Muscle of leg (tissue), 3 donors: ENCODE measurements at regions not wholly inside any gene's neighbourhood (a gene's known extent, or its start where the extent isn't known, plus 50 kb on each side); places are given as distances from the start of the nearest gene placed in this dataset.
"Not testable (repeated sequence)": the region's sequence is repeated elsewhere in the genome, so short reads cannot be mapped to it uniquely, and the experiment has no call there.

ENCODE experiments used
- DNase-seq: peaks from one replicate; pipeline ENCODE4 v3.0.0; 2013
- H3K27ac ChIP-seq: one replicate; pipeline ENCODE4 v1.5.1; 2013; ENCODE audit warnings: mild to moderate bottlenecking, low read length, control low read depth
- H3K27me3 ChIP-seq: one replicate; pipeline ENCODE4 v1.6.1; 2013; ENCODE audit warnings: low read length; ENCODE audit not compliant: control insufficient read depth, insufficient read depth
- H3K36me3 ChIP-seq: one replicate; pipeline ENCODE4 v1.6.1; 2013; ENCODE audit warnings: low read length; ENCODE audit not compliant: control insufficient read depth, insufficient read depth
- H3K4me1 ChIP-seq: one replicate; pipeline ENCODE4 v1.6.1; 2013; ENCODE audit warnings: low read length; ENCODE audit not compliant: control insufficient read depth, insufficient read depth
- H3K4me3 ChIP-seq: one replicate; pipeline ENCODE4 v1.5.1; 2013; ENCODE audit warnings: low read length, control low read depth
- H3K9me3 ChIP-seq: replicated peaks from 2 replicates; pipeline ENCODE4 v1.6.1; 2013; ENCODE audit warnings: low read depth, low read length; ENCODE audit not compliant: control insufficient read depth
- WGBS: methylation state at CpG from one replicate; pipeline ENCODE4 v1.1.5; 2013; ENCODE audit warnings: missing lambda C conversion rate; ENCODE audit not compliant: insufficient coverage; 5-methylcytosine and 5-hydroxymethylcytosine counted together

DNA sequence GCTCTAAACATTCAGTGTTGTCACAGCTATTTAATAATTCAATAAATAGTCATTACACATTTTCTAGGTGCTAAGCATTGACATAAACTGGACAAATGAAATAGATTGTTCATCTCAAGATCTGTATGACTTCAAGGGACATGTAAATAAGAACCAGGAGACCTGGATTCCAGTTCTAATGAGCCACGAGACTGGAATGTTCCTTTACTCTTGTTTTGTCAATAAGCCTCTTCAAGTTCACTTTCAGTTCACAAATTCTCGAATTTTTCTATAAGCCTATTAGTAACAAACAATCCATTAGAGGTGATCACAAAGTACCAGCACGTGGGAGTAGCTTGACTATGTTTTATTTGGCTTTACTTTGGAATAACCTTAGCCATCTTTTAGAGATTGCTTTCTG, 514.0 kb upstream of the SMIM31 start:
- Histone ChIP-seq H3K9me3 (no peaks in the 10 kb centered on the region), H3K4me1 (no peaks in the 10 kb centered on the region), H3K27me3 (no peaks in the 10 kb centered on the region), H3K36me3 (no peaks in the 10 kb centered on the region), H3K27ac (no peak overlapping the region), H3K4me3 (no peak overlapping the region)
- no peak for DNase-seq
- WGBS, result no CpG with 5 or more reads among the region's 3 CpGs

DNA sequence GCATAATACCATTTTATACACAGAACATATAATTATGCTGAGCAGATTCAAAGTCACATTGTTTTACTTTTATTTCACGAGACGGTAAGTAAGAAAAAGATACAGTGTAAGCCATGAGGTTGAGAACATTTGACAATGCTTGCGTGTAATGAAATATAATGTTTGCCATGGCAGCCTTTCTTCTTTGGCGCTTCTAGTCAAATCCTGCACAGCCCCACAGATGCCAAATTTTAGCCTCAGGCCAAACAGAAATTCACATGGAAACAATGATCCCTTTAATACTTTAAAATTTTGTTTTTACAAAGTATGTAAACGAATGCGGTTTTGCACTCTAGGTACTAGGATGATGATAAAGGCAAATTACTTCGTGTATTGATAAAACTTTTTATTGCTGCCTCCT, 502.7 kb upstream of the SMIM31 start:
- Histone ChIP-seq H3K27ac (no peak overlapping the region), H3K4me1 (no peaks in the 10 kb centered on the region), H3K9me3 (no peaks in the 10 kb centered on the region), H3K27me3 (no peaks in the 10 kb centered on the region), H3K4me3 (no peak overlapping the region), H3K36me3 (no peaks in the 10 kb centered on the region)
- no CpG with 5 or more reads among the region's 7 CpGs for WGBS
- no peak for DNase-seq

DNA sequence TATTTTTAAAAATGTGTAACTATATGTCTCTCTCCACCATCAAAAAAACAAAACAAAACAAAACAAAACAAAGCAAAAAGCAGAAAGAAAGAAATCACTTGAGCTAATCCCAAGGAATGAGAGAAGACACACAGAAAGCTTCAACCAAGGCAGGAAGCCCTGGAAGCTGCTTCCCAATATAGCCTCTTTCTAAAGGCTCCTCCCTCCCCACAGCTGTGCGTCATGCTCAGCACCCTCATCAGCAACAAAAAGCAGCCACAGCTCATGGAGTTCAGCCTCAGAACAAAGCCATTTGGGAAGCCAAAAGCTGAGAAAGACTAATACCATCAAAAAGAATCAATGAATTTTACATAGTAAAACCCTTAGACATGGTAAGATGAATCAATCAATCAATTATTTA, 501.6 kb upstream of the SMIM31 start:
- H3K36me3 ChIP-seq, result no peaks in the 10 kb centered on the region
- peak; percentile 5 for DNase-seq
- WGBS, result no CpG with 5 or more reads among the region's 1 CpG
- H3K9me3 ChIP-seq, result no peaks in the 10 kb centered on the region
- H3K27me3 ChIP-seq, result no peaks in the 10 kb centered on the region
- no peak overlapping the region for H3K27ac ChIP-seq
- H3K4me1 ChIP-seq, result no peaks in the 10 kb centered on the region
- H3K4me3 ChIP-seq, result no peak overlapping the region

DNA sequence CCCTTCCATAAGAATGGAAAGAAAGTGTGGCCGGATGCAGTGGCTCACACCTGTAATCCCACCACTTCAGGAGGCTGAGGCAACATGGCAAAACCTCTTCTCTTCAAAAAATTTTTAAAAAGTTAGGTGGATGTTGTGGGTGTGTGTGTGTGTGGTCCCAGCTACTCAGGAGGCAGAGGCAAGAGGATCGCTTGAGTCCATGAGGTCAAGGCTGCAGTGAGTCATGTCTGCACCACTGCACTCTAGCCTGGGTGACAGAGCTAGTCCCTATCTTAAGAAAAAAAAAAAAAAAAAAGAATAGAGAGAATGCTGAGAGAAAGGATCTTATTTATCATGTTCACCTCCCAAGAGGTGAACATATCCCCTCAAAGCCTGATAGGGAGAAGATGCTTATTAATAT, 492.1 kb upstream of the SMIM31 start:
- no peaks in the 10 kb centered on the region for H3K9me3 ChIP-seq
- no peaks in the 10 kb centered on the region for H3K36me3 ChIP-seq
- DNase-seq, result no peak
- WGBS, result no CpG with 5 or more reads among the region's 2 CpGs
- H3K4me3 ChIP-seq, result no peak overlapping the region
- no peaks in the 10 kb centered on the region for H3K4me1 ChIP-seq
- H3K27ac ChIP-seq, result no peak overlapping the region
- H3K27me3 ChIP-seq, result no peaks in the 10 kb centered on the region

DNA sequence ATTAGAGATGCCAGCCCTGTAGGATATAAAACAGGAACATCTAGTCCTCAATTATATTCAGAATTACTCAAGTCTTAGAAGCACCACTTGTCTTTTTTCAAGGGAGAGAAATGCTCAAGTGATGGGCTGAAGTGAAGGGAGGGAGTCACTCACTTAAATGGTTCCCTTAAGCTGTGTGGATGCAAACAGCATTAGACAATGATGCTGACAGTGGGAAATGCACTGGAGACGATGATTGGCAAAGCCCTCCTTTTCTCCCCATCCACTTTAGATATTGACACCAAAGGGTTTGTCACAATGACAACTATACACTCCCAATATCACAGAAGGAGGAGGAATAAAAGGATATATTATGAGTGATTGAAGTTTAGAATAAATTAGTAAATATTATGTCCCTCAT, 491.4 kb upstream of the SMIM31 start:
- H3K27me3 ChIP-seq, H3K27ac ChIP-seq, H3K4me1 ChIP-seq, DNase-seq, H3K4me3 ChIP-seq, H3K9me3 ChIP-seq, H3K36me3 ChIP-seq: not testable (repeated sequence)
- no CpG with 5 or more reads among the region's 1 CpG for WGBS

DNA sequence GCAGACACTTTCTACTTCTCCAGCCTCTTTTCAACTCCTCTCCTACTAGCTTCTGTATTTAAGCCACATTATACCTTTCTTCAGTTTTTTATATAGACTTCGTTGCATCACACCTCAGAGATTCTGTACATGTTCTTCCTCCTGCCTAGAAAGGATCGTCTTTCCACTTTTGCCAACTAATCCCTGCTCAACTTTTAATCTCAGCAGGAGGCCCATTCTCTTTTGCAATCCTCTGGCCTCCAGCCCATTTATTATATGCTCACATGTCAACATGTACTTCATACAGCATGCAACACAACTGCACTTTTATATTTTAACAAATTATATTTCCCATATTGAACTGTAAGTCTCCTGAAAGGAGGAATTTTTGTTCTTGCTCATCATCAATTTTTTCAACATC, 476.5 kb upstream of the SMIM31 start:
- DNase-seq, H3K9me3 ChIP-seq, H3K27ac ChIP-seq, H3K4me3 ChIP-seq, H3K4me1 ChIP-seq, H3K27me3 ChIP-seq, H3K36me3 ChIP-seq: not testable (repeated sequence)
- 25% methylated on average over 2 of the region's 2 CpGs for WGBS

DNA sequence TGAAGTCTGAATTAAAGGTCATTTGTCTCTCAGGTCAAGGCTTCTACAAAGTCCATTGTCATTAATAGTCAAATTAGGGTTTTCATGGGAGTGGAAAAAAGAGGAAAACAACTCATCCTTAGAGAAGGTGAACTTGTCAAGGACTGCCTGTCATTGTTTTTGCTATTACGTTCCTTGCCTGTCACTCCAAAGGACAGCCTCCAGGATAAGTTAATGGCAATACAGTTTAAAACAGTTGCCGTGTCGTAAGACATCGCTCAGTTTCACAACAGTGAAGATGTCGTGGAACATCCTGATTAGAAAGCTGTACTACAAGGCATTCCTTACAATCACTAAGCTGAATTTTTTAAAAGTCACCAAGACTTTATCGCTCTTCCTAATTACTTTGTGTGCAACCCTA, 466.8 kb upstream of the SMIM31 start:
- H3K36me3 ChIP-seq, result no peaks in the 10 kb centered on the region
- H3K9me3 ChIP-seq, result no peaks in the 10 kb centered on the region
- no peak overlapping the region for H3K27ac ChIP-seq
- no peak overlapping the region for H3K4me3 ChIP-seq
- H3K27me3 ChIP-seq, result no peaks in the 10 kb centered on the region
- DNase-seq, result no peak
- WGBS, result 50% methylated on average over 1 of the region's 6 CpGs
- no peaks in the 10 kb centered on the region for H3K4me1 ChIP-seq

DNA sequence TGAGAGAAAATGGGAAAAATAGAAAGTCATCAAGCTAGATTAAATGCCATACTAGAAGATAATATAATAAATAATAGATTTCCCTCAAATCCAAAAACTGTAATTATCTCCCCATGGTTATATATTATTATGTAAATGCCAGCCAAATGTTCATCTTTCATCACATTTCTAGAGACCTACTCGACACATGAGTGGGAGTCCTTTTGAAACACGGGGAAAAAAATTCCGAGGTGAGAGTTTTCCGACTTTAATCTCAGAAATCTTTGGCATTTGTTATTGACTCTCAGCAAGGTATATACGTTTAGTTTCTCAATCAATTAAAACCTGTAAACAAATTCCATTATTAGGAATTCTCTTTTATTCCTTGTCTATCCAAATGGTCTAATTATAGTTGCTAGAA, 465.4 kb upstream of the SMIM31 start:
- H3K4me1 ChIP-seq, result no peaks in the 10 kb centered on the region
- no peak for DNase-seq
- H3K4me3 ChIP-seq, result no peak overlapping the region
- H3K27me3 ChIP-seq, result no peaks in the 10 kb centered on the region
- no CpG with 5 or more reads among the region's 5 CpGs for WGBS
- H3K27ac ChIP-seq, result no peak overlapping the region
- no peaks in the 10 kb centered on the region for H3K36me3 ChIP-seq
- H3K9me3 ChIP-seq, result no peaks in the 10 kb centered on the region

DNA sequence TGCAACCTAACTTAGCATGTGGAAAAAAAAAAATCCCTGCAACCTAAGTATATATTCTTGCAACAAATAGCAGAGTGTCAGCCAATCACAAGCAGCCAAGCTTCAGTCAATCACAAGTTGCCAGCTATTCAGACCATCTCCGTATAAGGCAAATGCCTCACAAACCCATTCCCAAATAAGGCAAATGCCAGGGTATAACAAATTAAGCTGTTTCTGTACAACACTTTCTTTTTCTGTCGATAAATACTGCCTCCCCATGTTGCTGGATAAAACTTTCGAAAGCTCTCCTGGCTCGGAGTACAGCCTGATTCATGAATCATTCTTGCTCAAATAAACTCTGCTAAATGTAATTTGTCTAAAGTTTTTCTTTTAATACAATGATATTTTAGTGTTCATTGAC, 460.7 kb upstream of the SMIM31 start:
- Histone ChIP-seq H3K27me3 (no peaks in the 10 kb centered on the region), H3K9me3 (no peaks in the 10 kb centered on the region), H3K36me3 (no peaks in the 10 kb centered on the region), H3K4me3 (no peak overlapping the region), H3K27ac (no peak overlapping the region), H3K4me1 (no peaks in the 10 kb centered on the region)
- DNase-seq, result no peak
- WGBS, result 86% methylated on average over 1 of the region's 4 CpGs

DNA sequence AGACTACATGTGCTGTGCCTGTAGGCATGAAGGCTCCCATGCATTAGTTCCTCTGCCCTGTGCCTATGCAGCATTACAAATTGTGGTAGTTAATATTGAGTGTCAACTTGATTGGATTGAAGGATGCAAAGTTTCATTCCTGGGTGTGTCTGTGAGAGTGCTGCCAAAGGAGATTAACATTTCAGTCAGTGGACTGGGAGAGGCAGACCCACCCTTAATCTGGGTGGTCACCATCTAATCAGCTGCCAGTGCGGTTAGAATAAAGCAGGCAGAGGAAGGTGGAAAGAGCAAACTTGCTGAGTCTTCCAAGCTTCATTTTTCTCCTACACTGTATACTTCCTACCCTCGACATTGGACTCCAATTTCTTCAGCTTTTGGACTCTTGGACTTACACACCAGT, 460.2 kb upstream of the SMIM31 start:
- Histone ChIP-seq H3K4me1 (no peaks in the 10 kb centered on the region), H3K36me3 (no peaks in the 10 kb centered on the region), H3K4me3 (no peak overlapping the region), H3K27me3 (no peaks in the 10 kb centered on the region), H3K9me3 (no peaks in the 10 kb centered on the region), H3K27ac (no peak overlapping the region)
- no peak for DNase-seq
- WGBS, result 80% methylated on average over 1 of the region's 2 CpGs

DNA sequence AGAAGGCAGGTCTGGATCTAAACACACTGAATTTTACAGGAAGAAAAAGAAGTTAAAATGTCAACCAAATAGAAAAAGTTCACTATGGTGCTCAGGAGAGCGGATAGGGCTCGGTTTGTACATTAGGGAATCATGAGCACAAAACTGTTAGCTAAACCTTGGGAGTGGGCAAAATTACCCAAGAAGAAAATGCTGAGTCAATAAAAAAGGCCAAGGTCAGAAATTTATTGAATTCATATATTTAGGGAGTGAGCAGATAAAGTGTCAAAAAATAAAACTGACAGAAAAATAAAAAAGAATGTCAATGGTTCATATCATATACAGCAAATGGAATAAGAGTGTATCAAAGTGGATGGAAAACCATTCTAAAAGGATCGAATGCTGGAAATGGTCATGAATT, 452.5 kb upstream of the SMIM31 start:
- Histone ChIP-seq H3K4me1 (no peaks in the 10 kb centered on the region), H3K9me3 (no peaks in the 10 kb centered on the region), H3K4me3 (no peak overlapping the region), H3K27me3 (no peaks in the 10 kb centered on the region), H3K36me3 (no peaks in the 10 kb centered on the region), H3K27ac (no peak overlapping the region)
- 90% methylated on average over 1 of the region's 3 CpGs for WGBS
- no peak for DNase-seq
